G401.6 (cell line): ENCODE measurements at regions not wholly inside any gene's neighbourhood (a gene's known extent, or its start where the extent isn't known, plus 50 kb on each side); places are given as distances from the start of the nearest gene placed in this dataset.
"Not testable (repeated sequence)": the region's sequence is repeated elsewhere in the genome, so short reads cannot be mapped to it uniquely, and the experiment has no call there.

Source experiments
- FAIRE-seq: peaks from 2 replicates; lab custom pipeline; 2012; peaks lifted over from hg19 to GRCh38; lab: Jason Lieb, UNC

- FAIRE-seq = no peak
Measured at GRCh38 chr11:21930408-21930807, 262.5 kb upstream of the ANO5 start.

GRCh38 chr11:21931436-21932101, 261.3 kb upstream of the ANO5 start:
- no peak for FAIRE-seq

GRCh38 chr11:21933095-21933494, 259.8 kb upstream of the ANO5 start:
- FAIRE-seq = no peak

- no peak for FAIRE-seq
Measured at GRCh38 chr11:21944577-21944976, 248.3 kb upstream of the ANO5 start.

- no peak for FAIRE-seq
Measured at GRCh38 chr11:21948876-21949275, 244.0 kb upstream of the ANO5 start.

- FAIRE-seq = no peak
Measured at GRCh38 chr11:21949763-21950413, 243.0 kb upstream of the ANO5 start.

GRCh38 chr11:21963013-21963412, 229.9 kb upstream of the ANO5 start:
- no peak for FAIRE-seq

GRCh38 chr11:21965221-21965620, 227.7 kb upstream of the ANO5 start:
- no peak for FAIRE-seq

- no peak for FAIRE-seq
Measured at GRCh38 chr11:21968702-21969101, 224.2 kb upstream of the ANO5 start.

- no peak for FAIRE-seq
Measured at GRCh38 chr11:21969841-21970240, 223.0 kb upstream of the ANO5 start.

GRCh38 chr11:21975242-21975641, 217.6 kb upstream of the ANO5 start:
- no peak for FAIRE-seq

- FAIRE-seq = no peak
Measured at GRCh38 chr11:21976210-21976609, 216.7 kb upstream of the ANO5 start.

- FAIRE-seq = no peak
Measured at GRCh38 chr11:21983431-21983830, 209.5 kb upstream of the ANO5 start.

GRCh38 chr11:21986361-21986760, 206.5 kb upstream of the ANO5 start:
- FAIRE-seq = no peak

GRCh38 chr11:21987261-21987660, 205.6 kb upstream of the ANO5 start:
- no peak for FAIRE-seq

- FAIRE-seq = no peak
Measured at GRCh38 chr11:21988477-21988876, 204.4 kb upstream of the ANO5 start.

- FAIRE-seq = not testable (repeated sequence)
Measured at GRCh38 chr11:22001803-22002202, 191.1 kb upstream of the ANO5 start.

GRCh38 chr11:22006901-22007300, 186.0 kb upstream of the ANO5 start:
- no peak for FAIRE-seq

GRCh38 chr11:22031791-22032190, 161.1 kb upstream of the ANO5 start:
- no peak for FAIRE-seq

- no peak for FAIRE-seq
Measured at GRCh38 chr11:22037505-22037904, 155.4 kb upstream of the ANO5 start.

GRCh38 chr11:22041039-22041438, 151.8 kb upstream of the ANO5 start:
- no peak for FAIRE-seq

GRCh38 chr11:22042081-22042480, 150.8 kb upstream of the ANO5 start:
- no peak for FAIRE-seq

GRCh38 chr11:22044126-22044525, 148.8 kb upstream of the ANO5 start:
- no peak for FAIRE-seq

GRCh38 chr11:22049276-22049675, 143.6 kb upstream of the ANO5 start:
- no peak for FAIRE-seq
